H9 (cell line): ENCODE measurements at regions not wholly inside any gene's neighbourhood (a gene's known extent, or its start where the extent isn't known, plus 50 kb on each side); places are given as distances from the start of the nearest gene placed in this dataset.

Experiments
- DNase-seq: peaks from one replicate; pipeline ENCODE4 v3.0.0-alpha.2; 2017
- H2AFZ ChIP-seq: one replicate; pipeline ENCODE4 v1.6.1; 2013; ENCODE audit warnings: mild to moderate bottlenecking, low read length, control low read depth, moderate library complexity
- H2AK5ac ChIP-seq: 2 replicates; pipeline ENCODE4 v1.6.1; 2013; ENCODE audit warnings: low read length, control low read depth, mixed read lengths; ENCODE audit not compliant: insufficient read length
- H2BK120ac ChIP-seq: one replicate; pipeline ENCODE4 v1.6.1; 2013; ENCODE audit warnings: low read depth, mild to moderate bottlenecking, low read length, control low read depth, inconsistent platforms; ENCODE audit not compliant: poor library complexity, severe bottlenecking
- H2BK12ac ChIP-seq: 2 replicates; pipeline ENCODE4 v1.6.1; 2013; ENCODE audit warnings: low read length, control low read depth, mixed read lengths, low read depth; ENCODE audit not compliant: insufficient read length
- H2BK15ac ChIP-seq: 2 replicates; pipeline ENCODE4 v1.6.1; 2013; ENCODE audit warnings: low read depth, low read length, control low read depth
- H2BK20ac ChIP-seq: one replicate; pipeline ENCODE4 v1.6.1; 2013; ENCODE audit warnings: low read depth, mild to moderate bottlenecking, low read length, control low read depth, inconsistent platforms; ENCODE audit not compliant: poor library complexity, severe bottlenecking
- H2BK5ac ChIP-seq: 2 replicates; pipeline ENCODE4 v1.6.1; 2013; ENCODE audit warnings: low read length, control low read depth, mixed read lengths; ENCODE audit not compliant: insufficient read length
- H3K14ac ChIP-seq: 2 replicates; pipeline ENCODE4 v1.6.1; 2013; ENCODE audit warnings: low read length, control low read depth; ENCODE audit not compliant: insufficient read depth
- H3K18ac ChIP-seq: 2 replicates; pipeline ENCODE4 v1.6.1; 2013; ENCODE audit warnings: low read depth, mild to moderate bottlenecking, mixed read lengths, low read length, control low read depth; ENCODE audit not compliant: insufficient read length
- H3K23ac ChIP-seq: 2 replicates; pipeline ENCODE4 v1.6.1; 2013; ENCODE audit warnings: low read length, control low read depth, mixed read lengths, low read depth; ENCODE audit not compliant: insufficient read length
- H3K23me2 ChIP-seq: 2 replicates; pipeline ENCODE4 v1.6.1; 2013; ENCODE audit warnings: low read depth, mild to moderate bottlenecking, mixed read lengths, low read length, control low read depth; ENCODE audit not compliant: insufficient read length, poor library complexity, severe bottlenecking
- H3K27ac ChIP-seq: 2 replicates; pipeline ENCODE4 v1.5.1; 2013; ENCODE audit warnings: low read length, control low read depth, mixed read lengths, low read depth; ENCODE audit not compliant: insufficient read length
- H3K27me3 ChIP-seq: 2 replicates; pipeline ENCODE4 v1.6.1; 2013; ENCODE audit warnings: low read length, control low read depth, inconsistent platforms; ENCODE audit not compliant: insufficient read depth
- H3K4ac ChIP-seq: 2 replicates; pipeline ENCODE4 v1.6.1; 2013; ENCODE audit warnings: low read depth, mild to moderate bottlenecking, control low read depth, inconsistent platforms, low read length, moderate library complexity
- H3K4me1 ChIP-seq: 2 replicates; pipeline ENCODE4 v1.6.1; 2013; ENCODE audit warnings: low read length, control low read depth, inconsistent platforms; ENCODE audit not compliant: insufficient read depth
- H3K4me2 ChIP-seq: 2 replicates; pipeline ENCODE4 v1.6.1; 2013; ENCODE audit warnings: low read length, control low read depth, mixed read lengths; ENCODE audit not compliant: insufficient read length, insufficient read depth
- H3K56ac ChIP-seq: 2 replicates; pipeline ENCODE4 v1.6.1; 2013; ENCODE audit warnings: low read depth, mild to moderate bottlenecking, mixed read lengths, low read length, control low read depth; ENCODE audit not compliant: insufficient read length
- H3K79me1 ChIP-seq: 2 replicates; pipeline ENCODE4 v1.6.1; 2013; ENCODE audit warnings: low read depth, mild to moderate bottlenecking, moderate library complexity, low read length, control low read depth, inconsistent platforms; ENCODE audit not compliant: insufficient read depth, poor library complexity, severe bottlenecking
- H3K79me2 ChIP-seq: 2 replicates; pipeline ENCODE4 v1.6.1; 2013; ENCODE audit warnings: low read length, control low read depth, inconsistent platforms; ENCODE audit not compliant: insufficient read depth
- H3K9ac ChIP-seq: 2 replicates; pipeline ENCODE4 v1.6.1; 2013; ENCODE audit warnings: low read length, control low read depth, mixed read lengths; ENCODE audit not compliant: insufficient read length; ENCODE audit errors: extremely low read depth
- H3K9me3 ChIP-seq: one replicate; pipeline ENCODE4 v1.6.1; 2013; ENCODE audit warnings: low read depth, low read length, inconsistent platforms; ENCODE audit not compliant: control insufficient read depth
- H3T11ph ChIP-seq: one replicate; pipeline ENCODE4 v1.6.1; 2013; ENCODE audit warnings: mild to moderate bottlenecking, low read length, control low read depth, inconsistent platforms
- H4K20me1 ChIP-seq: one replicate; pipeline ENCODE4 v1.6.1; 2013; ENCODE audit not compliant: control insufficient read depth, insufficient read length, insufficient read depth
- H4K5ac ChIP-seq: 2 replicates; pipeline ENCODE4 v1.6.1; 2013; ENCODE audit warnings: low read depth, mild to moderate bottlenecking, mixed read lengths, low read length, control low read depth; ENCODE audit not compliant: insufficient read length
- H4K8ac ChIP-seq: replicated peaks from 2 replicates; pipeline ENCODE4 v1.6.1; 2013; ENCODE audit warnings: low read length, control low read depth, mixed read lengths, low read depth; ENCODE audit not compliant: insufficient read length
- H4K91ac ChIP-seq: 2 replicates; pipeline ENCODE4 v1.6.1; 2013; ENCODE audit warnings: low read depth, mild to moderate bottlenecking, moderate library complexity, mixed read lengths, low read length, control low read depth; ENCODE audit not compliant: insufficient read length
- H3K27ac Mint-ChIP-seq, 3 experiments: 2 replicates in 2 of 3; 3 replicates in 1 of 3; pipeline ENCODE4 v1.8.0; 2020 to 2021; ENCODE audit warnings: mixed read lengths in 3 of 3, mild to moderate bottlenecking in 1 of 3, moderate library complexity in 1 of 3
- H3K27me3 Mint-ChIP-seq: 2 replicates; pipeline ENCODE4 v1.8.0; 2021; ENCODE audit warnings: low read depth, mild to moderate bottlenecking, moderate library complexity, mixed read lengths
- H3K36me3 Mint-ChIP-seq, 3 experiments: 2 replicates in 2 of 3; 3 replicates in 1 of 3; pipeline ENCODE4 v1.8.0; 2020 to 2021; ENCODE audit warnings: low read depth in 3 of 3, mixed read lengths in 3 of 3; ENCODE audit not compliant: insufficient read depth in 1 of 3
- H3K4me1 Mint-ChIP-seq, 2 experiments: 2 replicates each; pipeline ENCODE4 v1.8.0; 2020; ENCODE audit warnings: mixed read lengths in 2 of 2
- H3K4me3 Mint-ChIP-seq, 2 experiments: 2 replicates in 1 of 2; 3 replicates in 1 of 2; pipeline ENCODE4 v1.8.0; 2020 to 2021; ENCODE audit warnings: mild to moderate bottlenecking in 2 of 2, mixed read lengths in 2 of 2, moderate library complexity in 1 of 2
- H3K9me3 Mint-ChIP-seq, 2 experiments: 2 replicates in 1 of 2; 3 replicates in 1 of 2; pipeline ENCODE4 v1.8.0; 2020; ENCODE audit warnings: mild to moderate bottlenecking in 2 of 2, mixed read lengths in 2 of 2, moderate library complexity in 1 of 2
- WGBS: extraction: QIAGEN DNeasy Blood & Tissue Kit; methylation state at CpG from one replicate; pipeline ENCODE4 v1.1.7; 2013; ENCODE audit warnings: missing lambda C conversion rate, low lambda C conversion rate, mixed read lengths; ENCODE audit not compliant: insufficient read length; ENCODE audit errors: extremely low coverage; 5-methylcytosine and 5-hydroxymethylcytosine counted together
- TF ChIP-seq, protein P1 (sequence below): fragments of 200-600 bp; sonication (generic); conservative IDR thresholded peaks from 3 replicates; pipeline ENCODE4 v1.8.0; 2021; ENCODE audit warnings: antibody characterized with exemption, mild to moderate bottlenecking

DNA sequence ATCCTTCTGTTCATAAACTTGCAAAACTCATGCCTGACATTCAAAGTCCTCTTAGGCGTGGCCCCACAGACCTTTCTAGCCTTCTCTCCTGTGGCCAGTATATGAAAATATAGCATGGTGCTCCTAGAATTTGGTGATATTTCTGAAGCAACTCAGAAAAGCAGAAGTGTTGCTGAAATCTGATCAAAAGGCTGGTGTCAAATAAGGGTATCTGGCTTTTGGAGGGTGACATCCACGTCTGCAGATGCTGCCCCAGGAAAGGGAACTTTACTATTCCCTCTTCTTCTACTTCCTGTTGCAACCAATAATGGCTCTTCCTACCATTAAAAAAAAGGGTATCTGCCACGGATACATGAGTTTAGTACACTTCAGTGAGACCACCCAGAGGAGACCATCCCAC, 83.9 kb upstream of the RPS6KA3 start:
- Mint-ChIP-seq H3K9me3 (peaks cover 48 to 74% of the 10 kb centered on the region in 2 experiments), H3K4me3 (no peak overlapping the region), H3K4me1 (no peaks in the 10 kb centered on the region)

More for the DNA sequence above, 83.9 kb upstream of the RPS6KA3 start:
- Histone ChIP-seq H3K14ac (no peak overlapping the region), H2BK20ac (no peak overlapping the region), H2AFZ (no peak overlapping the region), H3K4me1 (no peaks in the 10 kb centered on the region), H2BK120ac (no peak overlapping the region), H3K9ac (no peak overlapping the region), H4K5ac (no peak overlapping the region), H3K18ac (no peak overlapping the region), H4K20me1 (no peaks in the 10 kb centered on the region), H3K27ac (no peak overlapping the region), H3K23me2 (no peaks in the 10 kb centered on the region), H2BK15ac (no peak overlapping the region), H2AK5ac (no peak overlapping the region), H3K27me3 (no peaks in the 10 kb centered on the region), H4K91ac (no peak overlapping the region), H3K79me1 (no peaks in the 10 kb centered on the region), H3K23ac (no peak overlapping the region), H2BK5ac (no peak overlapping the region), H3T11ph (no peak overlapping the region), H3K9me3 (peaks cover 33% of the 10 kb centered on the region), H3K56ac (no peak overlapping the region), H2BK12ac (no peak overlapping the region), H3K4me2 (no peak overlapping the region), H3K4ac (no peak overlapping the region), H3K79me2 (no peaks in the 10 kb centered on the region), H4K8ac (no peak overlapping the region)
- Mint-ChIP-seq H3K27me3 (no peaks in the 10 kb centered on the region), H3K36me3 (no peaks in the 10 kb centered on the region), H3K27ac (no peak overlapping the region)
- TF ChIP-seq, protein P1, sequence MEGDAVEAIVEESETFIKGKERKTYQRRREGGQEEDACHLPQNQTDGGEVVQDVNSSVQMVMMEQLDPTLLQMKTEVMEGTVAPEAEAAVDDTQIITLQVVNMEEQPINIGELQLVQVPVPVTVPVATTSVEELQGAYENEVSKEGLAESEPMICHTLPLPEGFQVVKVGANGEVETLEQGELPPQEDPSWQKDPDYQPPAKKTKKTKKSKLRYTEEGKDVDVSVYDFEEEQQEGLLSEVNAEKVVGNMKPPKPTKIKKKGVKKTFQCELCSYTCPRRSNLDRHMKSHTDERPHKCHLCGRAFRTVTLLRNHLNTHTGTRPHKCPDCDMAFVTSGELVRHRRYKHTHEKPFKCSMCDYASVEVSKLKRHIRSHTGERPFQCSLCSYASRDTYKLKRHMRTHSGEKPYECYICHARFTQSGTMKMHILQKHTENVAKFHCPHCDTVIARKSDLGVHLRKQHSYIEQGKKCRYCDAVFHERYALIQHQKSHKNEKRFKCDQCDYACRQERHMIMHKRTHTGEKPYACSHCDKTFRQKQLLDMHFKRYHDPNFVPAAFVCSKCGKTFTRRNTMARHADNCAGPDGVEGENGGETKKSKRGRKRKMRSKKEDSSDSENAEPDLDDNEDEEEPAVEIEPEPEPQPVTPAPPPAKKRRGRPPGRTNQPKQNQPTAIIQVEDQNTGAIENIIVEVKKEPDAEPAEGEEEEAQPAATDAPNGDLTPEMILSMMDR: no peak
- DNase-seq: no peak
- no CpG with 5 or more reads among the region's 3 CpGs for WGBS
